HG03280 (cell line): ENCODE measurements at regions not wholly inside any gene's neighbourhood (a gene's known extent, or its start where the extent isn't known, plus 50 kb on each side); places are given as distances from the start of the nearest gene placed in this dataset.

Experiments used
- ATAC-seq: cut with Tn5 transposase; IDR thresholded peaks from one replicate; pipeline ENCODE4 v1.9.1; 2021; ENCODE audit warnings: mild to moderate bottlenecking, moderate library complexity; ENCODE audit not compliant: unreplicated experiment

GRCh38 chr20:11608736-11609135, 309.0 kb upstream of the BTBD3 start:
- no peak for ATAC-seq

GRCh38 chr20:11624704-11625103, 293.0 kb upstream of the BTBD3 start:
- ATAC-seq: no peak

- ATAC-seq: no peak
Observed at GRCh38 chr20:11626551-11626950, 291.1 kb upstream of the BTBD3 start.

- ATAC-seq: no peak
Observed at GRCh38 chr20:11642866-11643265, 274.8 kb upstream of the BTBD3 start.

- no peak for ATAC-seq
Observed at GRCh38 chr20:11646359-11646758, 271.3 kb upstream of the BTBD3 start.

GRCh38 chr20:11650566-11650965, 267.1 kb upstream of the BTBD3 start:
- no peak for ATAC-seq

GRCh38 chr20:11651138-11651537, 266.6 kb upstream of the BTBD3 start:
- no peak for ATAC-seq

- no peak for ATAC-seq
Observed at GRCh38 chr20:11651647-11652046, 266.0 kb upstream of the BTBD3 start.

GRCh38 chr20:11652128-11652527, 265.6 kb upstream of the BTBD3 start:
- no peak for ATAC-seq

GRCh38 chr20:11654766-11655165, 262.9 kb upstream of the BTBD3 start:
- ATAC-seq: no peak

- no peak for ATAC-seq
Observed at GRCh38 chr20:11660673-11661072, 257.0 kb upstream of the BTBD3 start.

GRCh38 chr20:11671015-11671511, 246.6 kb upstream of the BTBD3 start:
- no peak for ATAC-seq

- ATAC-seq: no peak
Observed at GRCh38 chr20:11672959-11673358, 244.7 kb upstream of the BTBD3 start.

- ATAC-seq: no peak
Observed at GRCh38 chr20:11675920-11676629, 241.6 kb upstream of the BTBD3 start.

GRCh38 chr20:11676630-11677287, 240.9 kb upstream of the BTBD3 start:
- ATAC-seq: no peak

- ATAC-seq: no peak
Observed at GRCh38 chr20:11677428-11677827, 240.3 kb upstream of the BTBD3 start.

GRCh38 chr20:11677836-11678235, 239.9 kb upstream of the BTBD3 start:
- ATAC-seq: no peak

GRCh38 chr20:11682285-11682684, 235.4 kb upstream of the BTBD3 start:
- no peak for ATAC-seq

GRCh38 chr20:11686195-11686594, 231.5 kb upstream of the BTBD3 start:
- ATAC-seq: no peak

- no peak for ATAC-seq
Observed at GRCh38 chr20:11686820-11687543, 230.7 kb upstream of the BTBD3 start.

- ATAC-seq: no peak
Observed at GRCh38 chr20:11687546-11688292, 230.0 kb upstream of the BTBD3 start.
